ENCODE measurements at regions not wholly inside any gene's neighbourhood (a gene's known extent, or its start where the extent isn't known, plus 50 kb on each side); places are given as distances from the start of the nearest gene placed in this dataset.

GRCh38 chr7:115449689-115450088, 527.8 kb downstream of the MDFIC start:
- Histone ChIP-seq H3K4me1 (ENCODE audit: control insufficient read depth, insufficient read depth, low read length) (no peaks in the 10 kb centered on the region), H3K9ac (ENCODE audit: control insufficient read depth, insufficient read depth, low read length) (no peak overlapping the region), H4K20me1 (ENCODE audit: control insufficient read depth, insufficient read depth) (no peaks in the 10 kb centered on the region), H3K79me2 (ENCODE audit: control insufficient read depth, insufficient read depth, low read length) (no peaks in the 10 kb centered on the region), H3K27me3 (replicated peaks in 1 of 2; ENCODE audit: control insufficient read depth in 2 of 2, insufficient read depth in 2 of 2, low read length in 1 of 2) (no peaks in the 10 kb centered on the region), H3K4me2 (ENCODE audit: control insufficient read depth, insufficient read depth) (no peak overlapping the region), H3K27ac (ENCODE audit: control insufficient read depth, insufficient read depth) (no peak overlapping the region), H3K9me3 (replicated peaks; ENCODE audit: control insufficient read depth, insufficient read depth, low read length) (no peaks in the 10 kb centered on the region), H3K4me3 (no peak overlapping the region), H2AFZ (ENCODE audit: control insufficient read depth, low read depth, low read length) (no peak overlapping the region), H3K36me3 (ENCODE audit: control insufficient read depth in 2 of 2, insufficient read depth in 2 of 2, low read length in 1 of 2) (no peaks in the 10 kb centered on the region)
- intact Hi-C loops (cut with micrococcal nuclease; ENCODE audit: unreplicated experiment), result no loop called here
- in situ Hi-C loops (cut with MboI), result no loop called here
- peak; percentile 52 for ATAC-seq
- ChIA-PET RAD21 (ENCODE audit: unreplicated experiment) (no interaction called here), CTCF (interaction anchor here (0.7 to 1.4 kb wide), 3 partner anchors 14 to 722 kb away, joined by 3 read pairs; no protein-coding TSS in a partner anchor), POLR2A (no interaction called here), SMC1A (ENCODE audit: uncharacterized antibody, unreplicated experiment) (interaction anchor here (0.5 to 1.3 kb wide), 4 partner anchors 37 to 584 kb away, joined by 3 to 6 read pairs (median 3); no protein-coding TSS in a partner anchor)
- no peak for FAIRE-seq
- BruUV-seq (replicated peaks), result no TSS peak
- DNase-seq (ENCODE audit: low read depth, low spot score), result no peak
- 31% methylated on average over 3 of the region's 3 CpGs for WGBS (ENCODE audit: insufficient coverage, insufficient replicate concordance, low lambda C conversion rate, missing lambda C conversion rate)
- TF ChIP-seq, protein P1, sequence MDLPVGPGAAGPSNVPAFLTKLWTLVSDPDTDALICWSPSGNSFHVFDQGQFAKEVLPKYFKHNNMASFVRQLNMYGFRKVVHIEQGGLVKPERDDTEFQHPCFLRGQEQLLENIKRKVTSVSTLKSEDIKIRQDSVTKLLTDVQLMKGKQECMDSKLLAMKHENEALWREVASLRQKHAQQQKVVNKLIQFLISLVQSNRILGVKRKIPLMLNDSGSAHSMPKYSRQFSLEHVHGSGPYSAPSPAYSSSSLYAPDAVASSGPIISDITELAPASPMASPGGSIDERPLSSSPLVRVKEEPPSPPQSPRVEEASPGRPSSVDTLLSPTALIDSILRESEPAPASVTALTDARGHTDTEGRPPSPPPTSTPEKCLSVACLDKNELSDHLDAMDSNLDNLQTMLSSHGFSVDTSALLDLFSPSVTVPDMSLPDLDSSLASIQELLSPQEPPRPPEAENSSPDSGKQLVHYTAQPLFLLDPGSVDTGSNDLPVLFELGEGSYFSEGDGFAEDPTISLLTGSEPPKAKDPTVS (IDR thresholded peaks at IDR 0.05; ENCODE audit: low read depth, low read length), result no peak
- peak; percentile 32; the same call in 1 of the 2 replicates for TF ChIP-seq RAD21 (IDR thresholded peaks at IDR 0.05; ENCODE audit: insufficient read depth, low read depth, low read length)
- TF ChIP-seq SP1 (IDR thresholded peaks at IDR 0.05; ENCODE audit: low read depth, low read length), result no peak
- TF ChIP-seq YY1 (IDR thresholded peaks at IDR 0.05; ENCODE audit: low read depth, low read length), result no peak
- TF ChIP-seq IKZF1 (conservative IDR thresholded peaks at IDR 0.05), result no peak
- no peak for TF ChIP-seq IKZF2 (IDR thresholded peaks at IDR 0.05)
- TF ChIP-seq, protein P2, sequence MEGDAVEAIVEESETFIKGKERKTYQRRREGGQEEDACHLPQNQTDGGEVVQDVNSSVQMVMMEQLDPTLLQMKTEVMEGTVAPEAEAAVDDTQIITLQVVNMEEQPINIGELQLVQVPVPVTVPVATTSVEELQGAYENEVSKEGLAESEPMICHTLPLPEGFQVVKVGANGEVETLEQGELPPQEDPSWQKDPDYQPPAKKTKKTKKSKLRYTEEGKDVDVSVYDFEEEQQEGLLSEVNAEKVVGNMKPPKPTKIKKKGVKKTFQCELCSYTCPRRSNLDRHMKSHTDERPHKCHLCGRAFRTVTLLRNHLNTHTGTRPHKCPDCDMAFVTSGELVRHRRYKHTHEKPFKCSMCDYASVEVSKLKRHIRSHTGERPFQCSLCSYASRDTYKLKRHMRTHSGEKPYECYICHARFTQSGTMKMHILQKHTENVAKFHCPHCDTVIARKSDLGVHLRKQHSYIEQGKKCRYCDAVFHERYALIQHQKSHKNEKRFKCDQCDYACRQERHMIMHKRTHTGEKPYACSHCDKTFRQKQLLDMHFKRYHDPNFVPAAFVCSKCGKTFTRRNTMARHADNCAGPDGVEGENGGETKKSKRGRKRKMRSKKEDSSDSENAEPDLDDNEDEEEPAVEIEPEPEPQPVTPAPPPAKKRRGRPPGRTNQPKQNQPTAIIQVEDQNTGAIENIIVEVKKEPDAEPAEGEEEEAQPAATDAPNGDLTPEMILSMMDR (IDR thresholded peaks at IDR 0.05 in 2 of 3, conservative IDR thresholded peaks at IDR 0.05 in 1 of 3; ENCODE audit: control insufficient read depth in 2 of 3, extremely low read depth in 1 of 3, insufficient read depth in 1 of 3, low read depth in 3 of 3, low read length in 3 of 3), result peak in 1 of 3 experiments; percentile 12; a peak in 1 of 6 replicates
- no peak for TF ChIP-seq BACH1 (IDR thresholded peaks at IDR 0.05; ENCODE audit: borderline replicate concordance)
